Spleen (tissue), 11 donors: ENCODE measurements at regions not wholly inside any gene's neighbourhood (a gene's known extent, or its start where the extent isn't known, plus 50 kb on each side); places are given as distances from the start of the nearest gene placed in this dataset.

Experiments
- DNase-seq: peaks from one replicate; pipeline ENCODE4 v3.0.0-alpha.2; 2020
- H3K27ac ChIP-seq, 8 donors: fragments of 200-600 bp; sonication (generic) in 7 of 8; 1 replicate in 4 of 8; 2 replicates in 4 of 8; pipeline versions ENCODE4 v1.5.0 to v1.8.0; 2016 to 2021; ENCODE audit warnings: inconsistent platforms in 4 of 8, mild to moderate bottlenecking in 4 of 8, moderate library complexity in 1 of 8
- H3K27me3 ChIP-seq, 7 donors: fragments of 200-600 bp; sonication (generic) in 6 of 7; replicated peaks in 1 of 7; 1 replicate in 4 of 7; 2 replicates in 3 of 7; pipeline versions ENCODE4 v1.5.0 to v1.8.0; 2016 to 2021; ENCODE audit warnings: inconsistent platforms in 3 of 7, mild to moderate bottlenecking in 1 of 7
- H3K36me3 ChIP-seq, 6 donors: fragments of 200-600 bp; sonication (generic) in 5 of 6; 1 replicate in 4 of 6; 2 replicates in 2 of 6; pipeline versions ENCODE4 v1.5.0 to v1.8.0; 2016 to 2021; ENCODE audit warnings: inconsistent platforms in 2 of 6
- H3K4me1 ChIP-seq, 6 donors: fragments of 200-600 bp; sonication (generic) in 5 of 6; 1 replicate in 3 of 6; 2 replicates in 3 of 6; pipeline versions ENCODE4 v1.5.0 to v1.8.0; 2016 to 2021; ENCODE audit warnings: inconsistent platforms in 3 of 6
- H3K4me3 ChIP-seq, 8 donors: fragments of 200-600 bp; sonication (generic) in 7 of 8; 1 replicate in 4 of 8; 2 replicates in 4 of 8; pipeline versions ENCODE4 v1.5.0 to v1.8.0; 2016 to 2021; ENCODE audit warnings: inconsistent platforms in 4 of 8, mild to moderate bottlenecking in 4 of 8, moderate library complexity in 2 of 8
- H3K9me3 ChIP-seq, 8 donors: fragments of 200-600 bp; sonication (generic) in 7 of 8; 1 replicate in 4 of 8; 2 replicates in 4 of 8; pipeline versions ENCODE4 v1.5.0 to v1.8.0; 2016 to 2021; ENCODE audit warnings: inconsistent platforms in 4 of 8
- POLR2A ChIP-seq, 3 donors: fragments of 450-650 bp; IDR thresholded peaks; one replicate each; pipeline ENCODE4 v1.5.1; 2017; ENCODE audit warnings: antibody characterized with exemption in 3 of 3, mild to moderate bottlenecking in 1 of 3
- POLR2AphosphoS5 ChIP-seq, 3 donors: sonication (generic); formaldehyde crosslinking; IDR thresholded peaks; one replicate each; pipeline ENCODE4 v1.5.1; 2017; ENCODE audit warnings: antibody characterized with exemption in 3 of 3
- WGBS, 5 donors: extraction: QIAGEN DNeasy Blood & Tissue Kit in 3 of 5; methylation state at CpG; one replicate each; pipeline versions ENCODE4 v1.1.5 to v1.1.7; 2013 to 2018; 5-methylcytosine and 5-hydroxymethylcytosine counted together
- intact Hi-C: fragments of 100-400 bp; cut with DNase I; formaldehyde crosslinking; loops from one replicate; pipeline ENCODE4 v1.15.0; 2023; ENCODE audit warnings: low total_unique reads
- TF ChIP-seq, protein P1 (sequence below), 11 experiments: fragments of 200-600 bp in 7 of 11; fragments of 450-650 bp in 4 of 11; sonication (generic) in 4 of 11; IDR thresholded peaks in 8 of 11; conservative IDR thresholded peaks in 3 of 11; 1 replicate in 7 of 11; 2 replicates in 4 of 11; pipeline versions ENCODE4 v1.4.0 to v1.8.0; 2016 to 2021; ENCODE audit warnings: antibody characterized with exemption in 11 of 11, inconsistent platforms in 4 of 11, mild to moderate bottlenecking in 1 of 11
- donor health status: healthy with polysubstance abuse.
- donor health status: DM: no; HTN: no; CAD: no; lungs with moderate emphysema.
- donor health status: DM: no; HTN: no; CAD: no.
- donor health status: Bipolar disorder and iron deficiency.
- donor health status: healthy.
- donor health status: DM: no; HTN: no; CAD: no.
- donor health status: DM: yes; HTN: yes; CAD: no.

DNA sequence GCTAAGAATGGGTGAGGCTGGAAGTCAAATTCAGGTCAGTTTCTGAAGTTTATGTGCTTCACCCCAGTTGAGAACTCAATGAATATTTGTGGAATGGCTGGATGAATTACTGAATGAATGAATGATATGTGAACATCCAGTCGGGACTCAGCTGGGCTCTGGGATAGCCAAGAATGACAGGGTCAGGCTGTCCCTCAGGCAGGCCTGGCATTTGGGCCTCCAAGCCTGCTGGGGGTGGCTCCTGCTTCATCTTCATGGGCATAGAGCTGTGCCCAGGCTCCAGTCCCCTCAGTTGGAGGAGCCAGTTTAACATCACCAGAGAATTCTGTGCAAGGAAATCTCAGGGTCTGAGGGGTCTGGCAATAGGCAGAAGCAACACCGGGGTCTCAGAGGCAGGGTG, 185.8 kb downstream of the PHETA1 start:
- intact Hi-C loops: no loop called here
- no peak for DNase-seq
- Histone ChIP-seq H3K36me3 (no peaks in the 10 kb centered on the region), H3K4me1 (peaks cover 0 to 28% (median 9%) of the 10 kb centered on the region in 6 donors), H3K9me3 (no peaks in the 10 kb centered on the region), H3K4me3 (no peak overlapping the region), H3K27ac (no peak overlapping the region), H3K27me3 (peaks cover 0 to 45% (median 0%) of the 10 kb centered on the region in 7 donors)
- WGBS, 5 donors: 64 to 88% (median 70%) methylated on average over 2 of the region's 2 CpGs
- TF ChIP-seq, protein P1, sequence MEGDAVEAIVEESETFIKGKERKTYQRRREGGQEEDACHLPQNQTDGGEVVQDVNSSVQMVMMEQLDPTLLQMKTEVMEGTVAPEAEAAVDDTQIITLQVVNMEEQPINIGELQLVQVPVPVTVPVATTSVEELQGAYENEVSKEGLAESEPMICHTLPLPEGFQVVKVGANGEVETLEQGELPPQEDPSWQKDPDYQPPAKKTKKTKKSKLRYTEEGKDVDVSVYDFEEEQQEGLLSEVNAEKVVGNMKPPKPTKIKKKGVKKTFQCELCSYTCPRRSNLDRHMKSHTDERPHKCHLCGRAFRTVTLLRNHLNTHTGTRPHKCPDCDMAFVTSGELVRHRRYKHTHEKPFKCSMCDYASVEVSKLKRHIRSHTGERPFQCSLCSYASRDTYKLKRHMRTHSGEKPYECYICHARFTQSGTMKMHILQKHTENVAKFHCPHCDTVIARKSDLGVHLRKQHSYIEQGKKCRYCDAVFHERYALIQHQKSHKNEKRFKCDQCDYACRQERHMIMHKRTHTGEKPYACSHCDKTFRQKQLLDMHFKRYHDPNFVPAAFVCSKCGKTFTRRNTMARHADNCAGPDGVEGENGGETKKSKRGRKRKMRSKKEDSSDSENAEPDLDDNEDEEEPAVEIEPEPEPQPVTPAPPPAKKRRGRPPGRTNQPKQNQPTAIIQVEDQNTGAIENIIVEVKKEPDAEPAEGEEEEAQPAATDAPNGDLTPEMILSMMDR (IDR thresholded peaks at IDR 0.05 in 8 of 11, conservative IDR thresholded peaks at IDR 0.05 in 3 of 11): no peak
- TF ChIP-seq POLR2AphosphoS5 (IDR thresholded peaks at IDR 0.05) (no peak), POLR2A (IDR thresholded peaks at IDR 0.05) (no peak)

DNA sequence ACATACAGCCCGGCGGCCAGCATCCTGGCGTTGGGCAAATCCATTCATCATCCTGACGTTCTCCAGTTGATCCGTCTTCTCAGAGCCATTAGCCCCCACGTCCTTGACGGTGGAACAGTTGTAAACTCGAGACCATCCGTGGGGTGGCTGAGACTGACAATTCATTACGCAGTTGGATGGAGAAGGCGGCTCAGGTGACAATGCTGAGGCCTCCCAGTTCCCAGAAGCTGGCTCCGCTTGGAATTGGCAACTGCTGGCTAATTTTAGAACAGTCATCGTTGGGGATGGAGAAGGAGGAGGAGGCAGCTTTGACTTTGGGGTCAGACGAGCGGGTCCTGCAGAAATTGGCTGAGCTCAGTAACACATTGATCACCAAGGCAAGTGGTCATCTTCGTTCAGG, 186.5 kb downstream of the PHETA1 start:
- 76 to 91% (median 82%) methylated on average over 16 of the region's 16 CpGs for WGBS, 5 donors
- no peak overlapping the region for H3K4me3 ChIP-seq
- intact Hi-C loops: no loop called here
- DNase-seq: no peak
- TF ChIP-seq, protein P1 (IDR thresholded peaks at IDR 0.05 in 8 of 11, conservative IDR thresholded peaks at IDR 0.05 in 3 of 11): no peak
- TF ChIP-seq POLR2AphosphoS5 (IDR thresholded peaks at IDR 0.05): no peak
- no peak for TF ChIP-seq POLR2A (IDR thresholded peaks at IDR 0.05)
- H3K4me1 ChIP-seq: peaks cover 0 to 31% (median 9%) of the 10 kb centered on the region in 6 donors
- no peaks in the 10 kb centered on the region for H3K9me3 ChIP-seq
- H3K27me3 ChIP-seq: peaks cover 0 to 47% (median 0%) of the 10 kb centered on the region in 7 donors
- no peaks in the 10 kb centered on the region for H3K36me3 ChIP-seq
- no peak overlapping the region for H3K27ac ChIP-seq

DNA sequence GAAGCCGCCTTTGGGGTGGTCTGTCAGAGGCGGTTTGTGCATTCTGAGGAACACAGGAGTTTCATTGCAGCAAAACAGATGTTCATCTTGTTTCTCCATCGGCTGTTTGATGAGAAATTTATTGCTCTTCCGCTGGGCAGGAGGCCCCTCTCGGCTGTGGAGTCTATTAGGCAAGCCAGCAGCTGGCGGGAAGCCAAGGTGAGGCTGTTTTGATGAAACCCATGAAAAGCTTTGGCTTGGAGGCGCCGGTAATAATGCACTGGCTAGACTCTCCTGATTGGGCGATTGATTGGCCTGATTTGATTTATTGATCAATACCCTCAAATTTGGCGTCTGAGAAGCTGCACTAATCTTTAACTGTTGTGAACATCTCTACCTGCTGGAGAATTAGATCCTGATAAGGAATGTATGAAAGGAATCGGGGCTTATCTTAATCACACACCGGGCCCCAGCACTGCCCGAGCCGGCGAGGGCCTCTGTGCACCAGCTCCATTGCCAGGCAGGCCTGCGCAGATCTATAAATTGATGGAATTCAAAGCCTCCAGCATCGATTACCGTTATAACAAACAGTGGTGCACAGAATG, 187.7 kb downstream of the PHETA1 start:
- intact Hi-C loops: no loop called here
- no peaks in the 10 kb centered on the region for H3K36me3 ChIP-seq
- peaks cover 0 to 31% (median 9%) of the 10 kb centered on the region in 6 donors for H3K4me1 ChIP-seq
- H3K4me3 ChIP-seq: no peak overlapping the region
- no peaks in the 10 kb centered on the region for H3K9me3 ChIP-seq
- H3K27ac ChIP-seq: no peak overlapping the region
- WGBS, 5 donors: 21 to 34% (median 32%) methylated on average over 18 of the region's 18 CpGs
- H3K27me3 ChIP-seq: peaks cover 0 to 59% (median 0%) of the 10 kb centered on the region in 7 donors
- TF ChIP-seq, protein P1 (IDR thresholded peaks at IDR 0.05 in 8 of 11, conservative IDR thresholded peaks at IDR 0.05 in 3 of 11): no peak
- TF ChIP-seq POLR2A (IDR thresholded peaks at IDR 0.05): no peak
- no peak for TF ChIP-seq POLR2AphosphoS5 (IDR thresholded peaks at IDR 0.05)
- peak; percentile 80 for DNase-seq

DNA sequence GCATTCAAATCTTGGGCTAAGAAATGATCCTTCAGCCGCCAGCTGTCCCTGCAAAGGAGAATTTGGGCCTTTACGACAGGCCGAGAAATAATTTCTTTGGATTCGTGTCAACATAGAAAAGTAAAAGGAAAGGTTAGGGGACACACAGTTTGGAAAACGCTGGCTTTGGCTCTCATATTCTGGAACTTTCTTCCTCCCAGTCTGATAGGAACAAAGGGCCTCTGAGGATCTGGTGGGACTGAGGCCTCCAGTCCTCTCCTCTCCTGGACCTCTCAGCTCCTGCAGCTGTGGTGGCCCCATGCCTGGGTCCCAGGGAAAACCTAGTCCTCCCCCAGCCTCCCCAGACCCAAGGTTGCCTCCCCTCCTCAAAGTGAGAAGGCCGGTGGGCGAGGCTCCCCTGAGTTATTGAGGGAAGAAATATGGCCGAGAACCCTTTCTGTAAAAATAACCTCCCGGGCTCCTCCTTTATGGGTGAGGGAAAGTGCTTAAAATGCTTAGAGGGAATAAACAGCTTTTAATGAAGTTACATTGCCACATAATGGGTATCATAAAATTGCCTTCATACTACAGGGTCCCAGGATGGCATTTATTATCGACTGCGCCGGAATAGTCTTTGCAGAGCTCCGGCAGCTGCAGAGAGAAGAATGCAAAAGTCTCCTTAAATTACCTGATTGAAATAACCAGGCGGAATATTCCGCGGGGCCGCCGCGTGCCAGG, 188.3 kb downstream of the PHETA1 start:
- DNase-seq: no peak
- H3K4me1 ChIP-seq: peaks cover 0 to 31% (median 9%) of the 10 kb centered on the region in 6 donors
- 42 to 58% (median 54%) methylated on average over 19 of the region's 19 CpGs for WGBS, 5 donors
- H3K4me3 ChIP-seq: no peak overlapping the region
- H3K27ac ChIP-seq: no peak overlapping the region
- no peaks in the 10 kb centered on the region for H3K9me3 ChIP-seq
- no peaks in the 10 kb centered on the region for H3K36me3 ChIP-seq
- TF ChIP-seq, protein P1 (IDR thresholded peaks at IDR 0.05 in 8 of 11, conservative IDR thresholded peaks at IDR 0.05 in 3 of 11): no peak
- TF ChIP-seq POLR2AphosphoS5 (IDR thresholded peaks at IDR 0.05) (no peak), POLR2A (IDR thresholded peaks at IDR 0.05) (no peak)
- H3K27me3 ChIP-seq: peaks cover 0 to 64% (median 0%) of the 10 kb centered on the region in 7 donors
- intact Hi-C loops: no loop called here
